ENCODE measurements at regions not wholly inside any gene's neighbourhood (a gene's known extent, or its start where the extent isn't known, plus 50 kb on each side); places are given as distances from the start of the nearest gene placed in this dataset.
"Not testable (repeated sequence)": the region's sequence is repeated elsewhere in the genome, so short reads cannot be mapped to it uniquely, and the experiment has no call there.

- 100% methylated on average over 1 of the region's 2 CpGs for WGBS
Measured at GRCh38 chr6:56780109-56780508, 137.4 kb upstream of the DST start.

GRCh38 chr6:56778503-56778902 lies 135.8 kb upstream of the DST start:
- H3K27ac ChIP-seq (ENCODE audit: low read depth, low read length); H3K4me3 ChIP-seq (ENCODE audit: low read length); H3K27me3 ChIP-seq (ENCODE audit: insufficient read depth, low read length); H3K36me3 ChIP-seq (ENCODE audit: insufficient read depth, low read length); H3K9me3 ChIP-seq (ENCODE audit: insufficient read depth, low read depth, low read length); H3K9ac ChIP-seq (ENCODE audit: low read depth, low read length): not testable (repeated sequence)
- WGBS: 100% methylated on average over 1 of the region's 2 CpGs
- H3K4me1 ChIP-seq (ENCODE audit: insufficient read depth, low read length): peaks cover 25% of the 10 kb centered on the region

More at GRCh38 chr6:56780109-56780508, 137.4 kb upstream of the DST start:
- not testable (repeated sequence) for H3K9ac ChIP-seq (ENCODE audit: low read depth, low read length); H3K27me3 ChIP-seq (ENCODE audit: insufficient read depth, low read length); H3K4me3 ChIP-seq (ENCODE audit: low read length); H3K36me3 ChIP-seq (ENCODE audit: insufficient read depth, low read length); H3K9me3 ChIP-seq (ENCODE audit: insufficient read depth, low read depth, low read length); H3K27ac ChIP-seq (ENCODE audit: low read depth, low read length)
- peaks cover 21% of the 10 kb centered on the region for H3K4me1 ChIP-seq (ENCODE audit: insufficient read depth, low read length)

GRCh38 chr6:56775498-56776166 lies 132.9 kb upstream of the DST start:
- Histone ChIP-seq H3K27me3 (ENCODE audit: insufficient read depth, low read length) (no peaks in the 10 kb centered on the region), H3K27ac (ENCODE audit: low read depth, low read length) (peak overlapping the region; percentile 91), H3K4me3 (ENCODE audit: low read length) (peak overlapping the region; percentile 8), H3K9me3 (ENCODE audit: insufficient read depth, low read depth, low read length) (no peaks in the 10 kb centered on the region), H3K4me1 (ENCODE audit: insufficient read depth, low read length) (peaks cover 42% of the 10 kb centered on the region), H3K9ac (ENCODE audit: low read depth, low read length) (peak overlapping the region; percentile 24), H3K36me3 (ENCODE audit: insufficient read depth, low read length) (no peaks in the 10 kb centered on the region)
- 30% methylated on average over 4 of the region's 4 CpGs for WGBS

- H3K27ac ChIP-seq (ENCODE audit: low read depth, low read length): peak overlapping the region; percentile 3; the same call in 1 of the 2 replicates
- H3K4me1 ChIP-seq (ENCODE audit: insufficient read depth, low read length): peaks cover 52% of the 10 kb centered on the region
- H3K9me3 ChIP-seq (ENCODE audit: insufficient read depth, low read depth, low read length): no peaks in the 10 kb centered on the region
- no peak overlapping the region for H3K4me3 ChIP-seq (ENCODE audit: low read length)
- H3K9ac ChIP-seq (ENCODE audit: low read depth, low read length): no peak overlapping the region
- 68% methylated on average over 1 of the region's 1 CpG for WGBS
- no peaks in the 10 kb centered on the region for H3K27me3 ChIP-seq (ENCODE audit: insufficient read depth, low read length)
- H3K36me3 ChIP-seq (ENCODE audit: insufficient read depth, low read length): no peaks in the 10 kb centered on the region
Measured at GRCh38 chr6:56772737-56773184, 130.1 kb upstream of the DST start.

GRCh38 chr6:56771929-56772607 lies 129.4 kb upstream of the DST start:
- Histone ChIP-seq H3K36me3 (ENCODE audit: insufficient read depth, low read length) (no peaks in the 10 kb centered on the region), H3K4me1 (ENCODE audit: insufficient read depth, low read length) (peaks cover 52% of the 10 kb centered on the region), H3K9me3 (ENCODE audit: insufficient read depth, low read depth, low read length) (no peaks in the 10 kb centered on the region), H3K9ac (ENCODE audit: low read depth, low read length) (no peak overlapping the region), H3K4me3 (ENCODE audit: low read length) (no peak overlapping the region), H3K27ac (ENCODE audit: low read depth, low read length) (no peak overlapping the region), H3K27me3 (ENCODE audit: insufficient read depth, low read length) (no peaks in the 10 kb centered on the region)
- 91% methylated on average over 5 of the region's 7 CpGs for WGBS

GRCh38 chr6:56771189-56771588 lies 128.5 kb upstream of the DST start:
- H3K27me3 ChIP-seq (ENCODE audit: insufficient read depth, low read length): no peaks in the 10 kb centered on the region
- no peak overlapping the region for H3K27ac ChIP-seq (ENCODE audit: low read depth, low read length)
- H3K4me1 ChIP-seq (ENCODE audit: insufficient read depth, low read length): peaks cover 46% of the 10 kb centered on the region
- H3K9ac ChIP-seq (ENCODE audit: low read depth, low read length): no peak overlapping the region
- no peaks in the 10 kb centered on the region for H3K36me3 ChIP-seq (ENCODE audit: insufficient read depth, low read length)
- no peaks in the 10 kb centered on the region for H3K9me3 ChIP-seq (ENCODE audit: insufficient read depth, low read depth, low read length)
- no peak overlapping the region for H3K4me3 ChIP-seq (ENCODE audit: low read length)

GRCh38 chr6:56770011-56770520 lies 127.4 kb upstream of the DST start:
- Histone ChIP-seq H3K9me3 (ENCODE audit: insufficient read depth, low read depth, low read length) (no peaks in the 10 kb centered on the region), H3K27me3 (ENCODE audit: insufficient read depth, low read length) (no peaks in the 10 kb centered on the region), H3K27ac (ENCODE audit: low read depth, low read length) (no peak overlapping the region), H3K36me3 (ENCODE audit: insufficient read depth, low read length) (no peaks in the 10 kb centered on the region), H3K9ac (ENCODE audit: low read depth, low read length) (no peak overlapping the region), H3K4me3 (ENCODE audit: low read length) (no peak overlapping the region), H3K4me1 (ENCODE audit: insufficient read depth, low read length) (peaks cover 38% of the 10 kb centered on the region)
- WGBS: 93% methylated on average over 2 of the region's 2 CpGs

- Histone ChIP-seq H3K27ac (ENCODE audit: low read depth, low read length) (no peak overlapping the region), H3K4me3 (ENCODE audit: low read length) (no peak overlapping the region), H3K4me1 (ENCODE audit: insufficient read depth, low read length) (peaks cover 41% of the 10 kb centered on the region), H3K9ac (ENCODE audit: low read depth, low read length) (no peak overlapping the region), H3K9me3 (ENCODE audit: insufficient read depth, low read depth, low read length) (no peaks in the 10 kb centered on the region), H3K36me3 (ENCODE audit: insufficient read depth, low read length) (no peaks in the 10 kb centered on the region), H3K27me3 (ENCODE audit: insufficient read depth, low read length) (no peaks in the 10 kb centered on the region)
- 83% methylated on average over 4 of the region's 4 CpGs for WGBS
Measured at GRCh38 chr6:56767892-56768531, 125.3 kb upstream of the DST start.

GRCh38 chr6:56767435-56767834 lies 124.7 kb upstream of the DST start:
- Histone ChIP-seq H3K36me3 (ENCODE audit: insufficient read depth, low read length) (no peaks in the 10 kb centered on the region), H3K9me3 (ENCODE audit: insufficient read depth, low read depth, low read length) (no peaks in the 10 kb centered on the region), H3K27ac (ENCODE audit: low read depth, low read length) (no peak overlapping the region), H3K9ac (ENCODE audit: low read depth, low read length) (no peak overlapping the region), H3K4me1 (ENCODE audit: insufficient read depth, low read length) (peaks cover 35% of the 10 kb centered on the region), H3K27me3 (ENCODE audit: insufficient read depth, low read length) (no peaks in the 10 kb centered on the region), H3K4me3 (ENCODE audit: low read length) (no peak overlapping the region)
- 97% methylated on average over 7 of the region's 7 CpGs for WGBS

GRCh38 chr6:56766806-56767178 lies 124.1 kb upstream of the DST start:
- WGBS: 93% methylated on average over 1 of the region's 1 CpG
- Histone ChIP-seq H3K27me3 (ENCODE audit: insufficient read depth, low read length) (no peaks in the 10 kb centered on the region), H3K36me3 (ENCODE audit: insufficient read depth, low read length) (no peaks in the 10 kb centered on the region), H3K4me1 (ENCODE audit: insufficient read depth, low read length) (peaks cover 29% of the 10 kb centered on the region), H3K9ac (ENCODE audit: low read depth, low read length) (no peak overlapping the region), H3K27ac (ENCODE audit: low read depth, low read length) (no peak overlapping the region), H3K9me3 (ENCODE audit: insufficient read depth, low read depth, low read length) (no peaks in the 10 kb centered on the region), H3K4me3 (ENCODE audit: low read length) (no peak overlapping the region)

- Histone ChIP-seq H3K4me1 (ENCODE audit: insufficient read depth, low read length) (peaks cover 31% of the 10 kb centered on the region), H3K27ac (ENCODE audit: low read depth, low read length) (no peak overlapping the region), H3K36me3 (ENCODE audit: insufficient read depth, low read length) (no peaks in the 10 kb centered on the region), H3K4me3 (ENCODE audit: low read length) (no peak overlapping the region), H3K27me3 (ENCODE audit: insufficient read depth, low read length) (no peaks in the 10 kb centered on the region), H3K9me3 (ENCODE audit: insufficient read depth, low read depth, low read length) (no peaks in the 10 kb centered on the region), H3K9ac (ENCODE audit: low read depth, low read length) (no peak overlapping the region)
- 95% methylated on average over 14 of the region's 14 CpGs for WGBS
Measured at GRCh38 chr6:56766139-56766805, 123.6 kb upstream of the DST start.
